OCI-LY1 (cell line): ENCODE measurements at regions not wholly inside any gene's neighbourhood (a gene's known extent, or its start where the extent isn't known, plus 50 kb on each side); places are given as distances from the start of the nearest gene placed in this dataset.
"Not testable (repeated sequence)": the region's sequence is repeated elsewhere in the genome, so short reads cannot be mapped to it uniquely, and the experiment has no call there.

Experiments used
- CTCF ChIP-seq: fragments of 200-600 bp; sonication (generic), shearing (Covaris generic); IDR thresholded peaks from 2 replicates; pipeline ENCODE4 v1.5.1; 2017; ENCODE audit warnings: mild to moderate bottlenecking, antibody characterized with exemption, low read length, moderate library complexity, mixed read lengths
- EZH2 ChIP-seq: fragments of 200-600 bp; sonication (generic), shearing (Covaris generic); IDR thresholded peaks from 2 replicates; pipeline ENCODE4 v1.8.0; 2017; ENCODE audit warnings: borderline replicate concordance, mixed run types, mild to moderate bottlenecking, antibody characterized with exemption, low read length, moderate library complexity, mixed read lengths

DNA sequence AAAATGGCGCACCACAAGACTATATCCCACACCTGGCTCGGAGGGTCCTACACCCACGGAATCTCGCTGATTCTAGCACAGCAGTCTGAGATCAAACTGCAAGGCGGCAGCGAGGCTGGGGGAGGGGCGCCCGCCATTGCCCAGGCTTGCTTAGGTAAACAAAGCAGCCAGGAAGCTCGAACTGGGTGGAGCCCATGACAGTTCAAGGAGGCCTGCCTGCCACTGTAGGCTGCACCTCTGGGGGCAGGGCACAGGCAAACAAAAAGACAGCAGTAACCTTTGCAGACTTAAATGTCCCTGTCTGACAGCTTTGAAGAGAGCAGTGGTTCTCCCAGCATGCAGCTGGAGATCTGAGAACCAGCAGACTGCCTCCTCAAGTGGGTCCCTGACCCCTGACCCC lies 894.3 kb upstream of the FBXO33 start:
- not testable (repeated sequence) for TF ChIP-seq CTCF, EZH2
